Osteoblast (primary cell): ENCODE measurements at regions not wholly inside any gene's neighbourhood (a gene's known extent, or its start where the extent isn't known, plus 50 kb on each side); places are given as distances from the start of the nearest gene placed in this dataset.
A peak's percentile ranks its signal among the peaks of the same experiment; 100 is the strongest.

Source experiments
- DNase-seq: peaks from one replicate; pipeline ENCODE4 v3.0.0; 2011; ENCODE audit warnings: low spot score, mixed read lengths; ENCODE audit not compliant: insufficient read length; ENCODE audit errors: missing footprints
- H2AFZ ChIP-seq: 2 replicates; pipeline ENCODE4 v1.6.0; 2011; ENCODE audit warnings: mild to moderate bottlenecking, low read length
- H3K27ac ChIP-seq: 2 replicates; pipeline ENCODE4 v1.5.1; 2011; ENCODE audit warnings: mild to moderate bottlenecking, low read depth, low read length, moderate library complexity
- H3K27me3 ChIP-seq: 2 replicates; pipeline ENCODE4 v1.6.0; 2012; ENCODE audit warnings: mild to moderate bottlenecking, control low read depth, inconsistent platforms, low read length, moderate library complexity; ENCODE audit not compliant: insufficient read depth
- H3K36me3 ChIP-seq: 2 replicates; pipeline ENCODE4 v1.5.1; 2011; ENCODE audit warnings: mild to moderate bottlenecking, low read length, control low read depth, moderate library complexity; ENCODE audit not compliant: insufficient read depth
- H3K4me1 ChIP-seq: 2 replicates; pipeline ENCODE4 v1.5.1; 2011; ENCODE audit warnings: mild to moderate bottlenecking, low read length, control low read depth, moderate library complexity; ENCODE audit not compliant: insufficient read depth
- H3K4me2 ChIP-seq: 2 replicates; pipeline ENCODE4 v1.6.0; 2011; ENCODE audit warnings: mild to moderate bottlenecking, low read length; ENCODE audit not compliant: insufficient read depth
- H3K4me3 ChIP-seq: fragments of 200-600 bp; sonication (generic); 3 replicates; pipeline ENCODE4 v1.5.1; 2012; ENCODE audit warnings: mild to moderate bottlenecking, low read length, inconsistent platforms; ENCODE audit not compliant: insufficient read depth
- H3K79me2 ChIP-seq: 2 replicates; pipeline ENCODE4 v1.6.0; 2012; ENCODE audit warnings: mild to moderate bottlenecking, low read length, control low read depth, inconsistent platforms; ENCODE audit not compliant: insufficient read depth
- H3K9me3 ChIP-seq: 2 replicates; pipeline ENCODE4 v1.5.1; 2011; ENCODE audit warnings: low read depth, low read length, control low read depth
- H4K20me1 ChIP-seq: 2 replicates; pipeline ENCODE4 v1.6.0; 2012; ENCODE audit warnings: mild to moderate bottlenecking, low read length, control low read depth; ENCODE audit not compliant: insufficient read depth
- CTCF ChIP-seq: IDR thresholded peaks from 2 replicates; pipeline ENCODE4 v1.5.1; 2011; ENCODE audit warnings: mild to moderate bottlenecking, low read depth, low read length, moderate library complexity; ENCODE audit errors: extremely low read depth

- no peaks in the 10 kb centered on the region for H3K36me3 ChIP-seq
- peak; percentile 62 for TF ChIP-seq CTCF
- H3K4me2 ChIP-seq, result no peak overlapping the region
- H3K27ac ChIP-seq, result no peak overlapping the region
- peaks cover 6% of the 10 kb centered on the region for H3K4me1 ChIP-seq
- no peaks in the 10 kb centered on the region for H4K20me1 ChIP-seq
- H3K9me3 ChIP-seq, result no peaks in the 10 kb centered on the region
- H3K79me2 ChIP-seq, result no peaks in the 10 kb centered on the region
- H3K27me3 ChIP-seq, result no peaks in the 10 kb centered on the region
- peak overlapping the region; percentile 16 for H2AFZ ChIP-seq
- no peak for DNase-seq
- no peak overlapping the region for H3K4me3 ChIP-seq
Observed at GRCh38 chr9:4923580-4924544, 61.2 kb upstream of the JAK2 start.

DNA sequence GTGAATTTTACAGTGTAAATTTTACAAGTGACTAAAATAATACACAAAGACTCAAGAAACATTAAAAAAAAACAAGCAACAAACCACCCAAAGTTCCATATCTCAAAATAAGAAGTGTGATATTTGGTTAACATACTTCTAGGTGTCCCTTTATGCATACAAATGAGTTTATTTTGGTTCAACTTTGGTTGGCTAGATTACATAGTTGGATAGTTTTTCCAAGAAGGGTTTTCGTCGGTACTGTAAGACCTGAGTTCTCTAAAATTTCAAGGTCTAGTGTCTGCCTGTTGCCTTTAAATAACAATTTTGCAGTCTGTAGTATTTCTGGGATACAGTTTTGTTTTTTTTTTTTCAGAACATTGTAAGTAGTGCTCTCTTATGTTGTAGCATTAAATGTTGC, 58.8 kb upstream of the JAK2 start:
- Histone ChIP-seq H3K4me3 (no peak overlapping the region), H3K36me3 (no peaks in the 10 kb centered on the region), H3K4me1 (peaks cover 6% of the 10 kb centered on the region), H4K20me1 (no peaks in the 10 kb centered on the region), H3K79me2 (no peaks in the 10 kb centered on the region), H2AFZ (no peak overlapping the region), H3K9me3 (no peaks in the 10 kb centered on the region), H3K27me3 (no peaks in the 10 kb centered on the region), H3K4me2 (no peak overlapping the region), H3K27ac (no peak overlapping the region)
- DNase-seq, result no peak
- TF ChIP-seq CTCF, result no peak

- H2AFZ ChIP-seq, result peak overlapping the region; percentile 40
- no peaks in the 10 kb centered on the region for H4K20me1 ChIP-seq
- H3K27ac ChIP-seq, result no peak overlapping the region
- no peaks in the 10 kb centered on the region for H3K27me3 ChIP-seq
- no peaks in the 10 kb centered on the region for H3K79me2 ChIP-seq
- H3K4me2 ChIP-seq, result peak overlapping the region; percentile 65
- H3K36me3 ChIP-seq, result no peaks in the 10 kb centered on the region
- H3K4me3 ChIP-seq, result peak overlapping the region; percentile 11
- no peaks in the 10 kb centered on the region for H3K9me3 ChIP-seq
- peak; percentile 19 for DNase-seq
- peaks cover 6% of the 10 kb centered on the region for H3K4me1 ChIP-seq
- no peak for TF ChIP-seq CTCF
Observed at GRCh38 chr9:4927043-4927471, 58.0 kb upstream of the JAK2 start.

- no peaks in the 10 kb centered on the region for H3K9me3 ChIP-seq
- H4K20me1 ChIP-seq, result no peaks in the 10 kb centered on the region
- no peaks in the 10 kb centered on the region for H3K36me3 ChIP-seq
- TF ChIP-seq CTCF, result no peak
- peaks cover 8% of the 10 kb centered on the region for H3K4me1 ChIP-seq
- no peaks in the 10 kb centered on the region for H3K27me3 ChIP-seq
- H3K4me3 ChIP-seq, result no peak overlapping the region
- no peak for DNase-seq
- H2AFZ ChIP-seq, result peak overlapping the region; percentile 40
- no peak overlapping the region for H3K27ac ChIP-seq
- peak overlapping the region; percentile 65 for H3K4me2 ChIP-seq
- no peaks in the 10 kb centered on the region for H3K79me2 ChIP-seq
Observed at GRCh38 chr9:4927701-4928100, 57.4 kb upstream of the JAK2 start.
